ENCODE measurements at regions not wholly inside any gene's neighbourhood (a gene's known extent, or its start where the extent isn't known, plus 50 kb on each side); places are given as distances from the start of the nearest gene placed in this dataset.

DNA sequence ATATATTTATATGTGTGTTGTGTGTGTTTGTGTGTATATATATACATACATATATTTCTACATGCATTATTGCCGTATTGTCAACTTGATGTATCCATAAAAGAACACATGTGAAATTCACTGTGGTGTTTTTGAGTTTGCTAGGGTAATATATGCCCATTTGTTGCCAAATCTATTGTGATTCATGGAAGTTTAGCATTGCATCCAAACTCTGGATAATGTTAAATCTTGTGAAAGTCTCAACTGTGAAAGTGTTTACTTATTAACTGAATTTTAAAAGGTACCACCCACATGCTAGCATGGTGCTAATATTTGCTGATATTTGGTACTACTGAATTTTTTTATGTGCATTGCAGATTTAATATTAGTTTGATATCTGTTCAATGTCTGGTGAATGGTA lies 96.6 kb upstream of the SLC8A1 start:
- Mint-ChIP-seq H3K27ac (no peak overlapping the region), H3K4me1 (no peaks in the 10 kb centered on the region), H3K4me3 (no peak overlapping the region), H3K36me3 (ENCODE audit: low read depth) (no peaks in the 10 kb centered on the region), H3K9me3 (no peaks in the 10 kb centered on the region), H3K27me3 (peaks cover 2% of the 10 kb centered on the region)
- intact Hi-C loops (cut with micrococcal nuclease) = no loop called here
- no peak for DNase-seq

DNA sequence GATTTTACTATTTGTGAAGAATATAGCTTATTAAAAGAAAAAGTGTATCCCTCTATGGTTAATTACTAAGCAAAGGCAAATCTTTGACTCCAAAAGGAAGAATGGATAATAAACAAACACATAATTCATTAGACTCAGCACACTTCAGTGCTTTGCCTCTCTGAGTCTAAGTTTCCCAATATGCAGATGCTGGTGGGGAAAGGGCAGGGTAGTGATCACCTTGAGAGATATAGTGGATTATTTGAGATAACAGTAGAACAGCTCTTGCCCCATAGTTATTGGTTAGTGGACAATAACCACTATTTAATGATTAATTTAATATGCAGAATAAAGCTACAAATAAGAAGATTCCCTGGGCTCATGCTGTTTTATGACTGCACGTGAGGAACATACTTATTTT lies 98.2 kb upstream of the SLC8A1 start:
- H3K4me3 Mint-ChIP-seq = no peak overlapping the region
- no peaks in the 10 kb centered on the region for H3K4me1 Mint-ChIP-seq
- DNase-seq = no peak
- intact Hi-C loops (cut with micrococcal nuclease) = no loop called here
- H3K36me3 Mint-ChIP-seq (ENCODE audit: low read depth) = no peaks in the 10 kb centered on the region
- H3K27me3 Mint-ChIP-seq = peaks cover 4% of the 10 kb centered on the region
- no peaks in the 10 kb centered on the region for H3K9me3 Mint-ChIP-seq
- H3K27ac Mint-ChIP-seq = no peak overlapping the region

DNA sequence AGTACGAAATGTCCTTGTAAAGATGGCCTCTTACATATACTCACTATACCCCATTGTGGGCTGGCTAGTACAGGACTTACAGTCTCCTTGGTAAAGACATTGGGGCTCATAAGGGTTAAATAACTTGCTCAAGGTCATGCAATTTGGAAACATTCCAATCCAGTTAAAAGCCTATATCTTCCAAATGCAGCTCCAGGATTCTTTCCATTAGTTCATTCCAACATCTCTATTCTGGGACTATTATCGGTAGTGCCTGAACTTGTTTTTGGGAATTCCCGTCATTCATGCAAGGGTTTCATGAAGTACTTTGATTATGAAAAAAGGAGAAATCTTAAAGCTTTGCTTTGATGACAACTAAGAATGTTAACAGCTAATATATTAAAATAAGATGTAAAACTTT lies 99.2 kb upstream of the SLC8A1 start:
- DNase-seq = no peak
- intact Hi-C loops (cut with micrococcal nuclease) = no loop called here
- Mint-ChIP-seq H3K27me3 (peaks cover 4% of the 10 kb centered on the region), H3K9me3 (no peaks in the 10 kb centered on the region), H3K36me3 (ENCODE audit: low read depth) (no peaks in the 10 kb centered on the region), H3K4me3 (no peak overlapping the region), H3K4me1 (no peaks in the 10 kb centered on the region), H3K27ac (no peak overlapping the region)

DNA sequence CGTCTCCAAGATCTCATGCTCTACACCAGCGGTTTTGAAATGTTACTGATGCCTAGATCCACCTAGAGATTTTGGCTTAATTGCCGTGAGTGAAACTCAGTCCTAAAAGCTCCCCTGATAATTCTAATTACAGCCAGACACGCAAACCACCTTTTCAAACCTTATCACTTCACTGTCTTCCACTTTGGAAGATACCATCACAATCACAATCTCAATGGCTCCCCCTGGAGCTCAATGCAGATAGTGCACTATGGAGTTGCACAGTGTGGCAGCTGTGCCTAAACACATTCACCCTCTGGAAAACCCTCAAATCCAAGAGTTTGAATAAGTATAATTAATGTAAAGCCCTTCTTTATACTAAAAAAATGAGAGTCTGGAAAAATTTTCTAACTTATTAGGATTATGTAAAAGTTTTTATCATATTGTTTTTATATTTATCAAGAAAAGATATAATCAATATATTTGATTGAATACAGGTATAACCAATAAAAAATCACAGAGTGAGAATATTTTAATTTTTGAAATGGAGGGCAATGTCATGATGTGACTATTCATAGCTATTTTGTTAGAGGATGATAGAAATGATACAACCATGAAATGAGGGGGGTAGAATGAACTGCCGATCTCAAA lies 102.9 kb upstream of the SLC8A1 start:
- DNase-seq = peak; percentile 88
- no peak overlapping the region for H3K4me3 Mint-ChIP-seq
- no peaks in the 10 kb centered on the region for H3K36me3 Mint-ChIP-seq (ENCODE audit: low read depth)
- H3K27me3 Mint-ChIP-seq = peaks cover 4% of the 10 kb centered on the region
- intact Hi-C loops (cut with micrococcal nuclease) = loop anchor here (1.0 to 2.0 kb wide), 3 partner anchors 102 to 641 kb away; partner anchors contain the start of gene SLC8A1
- no peak overlapping the region for H3K27ac Mint-ChIP-seq
- H3K4me1 Mint-ChIP-seq = no peaks in the 10 kb centered on the region
- no peaks in the 10 kb centered on the region for H3K9me3 Mint-ChIP-seq

DNA sequence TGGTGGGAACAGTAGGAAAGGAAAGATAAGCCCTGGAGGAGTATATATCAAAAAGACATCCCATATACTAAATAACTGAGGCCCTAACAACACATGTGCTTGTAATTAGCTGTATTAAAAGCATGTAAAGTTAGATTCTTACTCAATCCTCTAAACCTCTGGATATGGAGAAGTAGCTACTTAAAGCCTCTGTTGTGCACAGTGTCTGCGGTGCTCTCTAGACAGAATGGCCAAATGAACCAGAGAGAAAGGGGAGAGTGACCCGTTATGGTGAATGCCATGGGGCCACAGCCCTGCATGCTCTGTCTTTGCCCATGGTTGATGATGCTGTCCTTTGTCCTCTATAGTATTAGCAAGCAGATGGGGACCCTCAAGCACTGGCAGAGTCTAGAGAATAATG lies 104.4 kb upstream of the SLC8A1 start:
- Mint-ChIP-seq H3K9me3 (no peaks in the 10 kb centered on the region), H3K36me3 (ENCODE audit: low read depth) (no peaks in the 10 kb centered on the region), H3K4me1 (no peaks in the 10 kb centered on the region), H3K4me3 (no peak overlapping the region), H3K27me3 (peaks cover 4% of the 10 kb centered on the region), H3K27ac (no peak overlapping the region)
- intact Hi-C loops (cut with micrococcal nuclease) = no loop called here
- no peak for DNase-seq

DNA sequence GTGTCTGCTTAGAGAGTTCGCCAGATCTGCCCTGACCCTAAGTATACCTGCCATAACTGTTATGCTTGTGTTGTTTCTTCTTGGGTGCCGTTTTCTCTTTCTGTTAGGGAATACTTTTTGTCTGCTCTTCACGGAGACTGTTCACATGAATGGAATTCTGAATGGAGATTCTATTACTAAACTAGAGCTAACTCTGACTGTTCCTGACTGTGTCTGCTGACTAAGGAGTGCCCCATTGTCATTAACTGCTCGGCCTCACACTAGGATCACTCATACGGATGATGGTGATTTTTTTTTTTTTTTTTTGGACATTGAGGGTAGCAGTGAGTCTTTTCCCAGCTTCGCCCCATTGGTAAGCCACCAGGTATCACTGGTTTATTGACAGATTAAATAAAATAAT lies 104.8 kb upstream of the SLC8A1 start:
- H3K27me3 Mint-ChIP-seq = peaks cover 4% of the 10 kb centered on the region
- no peaks in the 10 kb centered on the region for H3K4me1 Mint-ChIP-seq
- no peak overlapping the region for H3K27ac Mint-ChIP-seq
- intact Hi-C loops (cut with micrococcal nuclease) = no loop called here
- DNase-seq = no peak
- no peaks in the 10 kb centered on the region for H3K9me3 Mint-ChIP-seq
- no peaks in the 10 kb centered on the region for H3K36me3 Mint-ChIP-seq (ENCODE audit: low read depth)
- H3K4me3 Mint-ChIP-seq = no peak overlapping the region

DNA sequence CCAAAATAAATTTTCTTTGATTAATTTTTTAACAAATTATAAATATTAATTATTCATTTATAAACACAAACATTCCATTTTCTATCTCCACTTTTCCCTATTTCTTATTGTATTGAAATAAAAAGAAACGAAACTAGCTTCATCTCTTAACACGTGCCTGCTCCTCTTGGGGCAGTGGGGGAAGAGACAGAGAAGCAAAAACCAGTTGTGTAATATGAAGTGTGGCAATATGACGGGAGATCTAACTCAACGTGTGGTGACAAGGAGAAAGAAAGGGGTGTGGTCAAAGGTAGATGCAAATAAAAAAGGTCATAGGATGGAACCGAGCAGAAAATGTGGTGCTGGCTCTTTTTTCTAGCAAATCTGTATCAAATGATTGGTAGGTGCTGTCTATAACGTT lies 106.9 kb upstream of the SLC8A1 start:
- H3K4me3 Mint-ChIP-seq = no peak overlapping the region

DNA sequence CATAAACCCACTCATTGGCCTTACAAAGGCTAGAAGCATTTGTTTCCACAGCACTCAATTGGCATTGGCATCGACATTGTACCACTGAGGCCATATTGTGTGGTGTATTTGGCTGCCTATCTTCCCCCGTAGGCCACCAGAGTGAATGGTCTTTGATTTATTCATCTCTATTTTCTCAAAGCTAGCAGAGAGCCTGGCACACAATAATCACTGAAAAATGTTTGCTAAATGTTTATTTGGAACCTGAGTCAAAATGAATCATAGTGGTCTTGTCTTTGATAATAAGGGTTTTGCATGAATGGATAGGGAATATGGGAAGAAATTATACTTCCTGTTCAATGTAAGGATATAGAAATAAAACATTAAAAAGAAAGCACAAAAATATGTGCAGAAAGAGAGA lies 107.3 kb upstream of the SLC8A1 start:
- Mint-ChIP-seq H3K4me3 (no peak overlapping the region), H3K27ac (no peak overlapping the region), H3K9me3 (no peaks in the 10 kb centered on the region), H3K27me3 (peaks cover 2% of the 10 kb centered on the region), H3K4me1 (no peaks in the 10 kb centered on the region), H3K36me3 (ENCODE audit: low read depth) (no peaks in the 10 kb centered on the region)
- no peak for DNase-seq
- intact Hi-C loops (cut with micrococcal nuclease) = no loop called here

More for the DNA sequence above, 106.9 kb upstream of the SLC8A1 start:
- no peaks in the 10 kb centered on the region for H3K4me1 Mint-ChIP-seq
- H3K9me3 Mint-ChIP-seq = no peaks in the 10 kb centered on the region
- intact Hi-C loops (cut with micrococcal nuclease) = no loop called here
- peaks cover 2% of the 10 kb centered on the region for H3K27me3 Mint-ChIP-seq
- H3K36me3 Mint-ChIP-seq (ENCODE audit: low read depth) = no peaks in the 10 kb centered on the region
- H3K27ac Mint-ChIP-seq = no peak overlapping the region
- no peak for DNase-seq

DNA sequence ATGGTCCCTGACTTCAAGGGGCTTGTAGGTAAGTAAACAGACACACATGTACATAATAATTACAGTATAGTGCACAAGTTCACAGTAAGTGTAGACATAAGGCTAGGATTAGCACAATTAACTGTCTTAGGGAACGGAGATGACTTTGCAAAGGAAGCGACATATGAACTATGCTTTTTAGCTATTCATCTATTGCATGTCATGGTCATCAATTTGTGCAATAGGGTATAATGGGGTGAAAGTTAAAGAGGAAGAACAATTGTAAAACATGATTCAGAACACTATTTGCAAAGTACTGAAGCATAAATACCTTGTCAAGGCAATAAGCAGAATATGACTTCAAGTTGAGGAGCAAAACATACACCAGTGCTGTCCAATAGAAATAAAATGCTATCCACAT lies 112.3 kb upstream of the SLC8A1 start:
- no peak overlapping the region for H3K27ac Mint-ChIP-seq
- no peaks in the 10 kb centered on the region for H3K4me1 Mint-ChIP-seq
- no peak overlapping the region for H3K4me3 Mint-ChIP-seq
- no peaks in the 10 kb centered on the region for H3K27me3 Mint-ChIP-seq
- intact Hi-C loops (cut with micrococcal nuclease) = no loop called here
- H3K9me3 Mint-ChIP-seq = no peaks in the 10 kb centered on the region
- DNase-seq = no peak
- no peaks in the 10 kb centered on the region for H3K36me3 Mint-ChIP-seq (ENCODE audit: low read depth)

DNA sequence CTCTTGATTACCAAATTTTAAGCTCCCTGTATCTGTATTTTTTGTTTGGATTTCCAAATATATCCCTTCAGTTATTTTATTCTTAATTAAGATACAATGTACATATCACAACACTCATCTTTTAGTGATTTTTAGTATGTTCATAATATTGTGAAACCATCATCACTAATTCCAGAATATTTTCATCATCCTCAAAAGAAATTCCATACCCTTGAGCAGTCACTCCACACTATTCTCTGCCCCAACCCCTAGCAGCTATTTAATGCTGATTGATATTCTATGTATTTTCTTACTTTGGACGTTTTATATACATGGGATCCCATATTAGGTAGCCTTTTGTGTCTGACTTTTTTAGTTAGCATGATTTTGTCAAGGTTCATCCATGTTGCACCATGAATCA lies 127.4 kb upstream of the SLC8A1 start:
- no peaks in the 10 kb centered on the region for H3K36me3 Mint-ChIP-seq (ENCODE audit: low read depth)
- no peak overlapping the region for H3K4me3 Mint-ChIP-seq
- no peaks in the 10 kb centered on the region for H3K4me1 Mint-ChIP-seq
- intact Hi-C loops (cut with micrococcal nuclease) = no loop called here
- no peaks in the 10 kb centered on the region for H3K9me3 Mint-ChIP-seq
- no peak for DNase-seq
- H3K27ac Mint-ChIP-seq = no peak overlapping the region
- no peaks in the 10 kb centered on the region for H3K27me3 Mint-ChIP-seq

DNA sequence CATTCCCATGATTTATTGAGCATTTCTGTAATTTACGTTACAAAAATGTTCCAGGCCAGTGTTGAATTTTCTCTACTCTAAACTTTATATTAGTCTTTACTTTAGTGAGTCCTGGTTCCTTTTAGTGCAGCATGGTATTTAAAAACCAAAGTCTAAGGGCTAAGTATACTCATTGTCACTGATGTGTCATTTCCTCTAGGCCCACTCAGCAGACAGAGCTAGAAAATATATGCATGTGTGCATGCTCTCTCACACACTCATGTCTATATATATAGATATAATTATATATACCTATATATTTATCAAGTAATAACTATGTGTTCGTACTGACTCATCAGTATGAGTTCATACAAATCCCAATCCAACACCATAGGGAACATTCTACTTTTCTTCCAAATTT lies 132.5 kb upstream of the SLC8A1 start:
- Mint-ChIP-seq H3K27ac (no peak overlapping the region), H3K4me1 (no peaks in the 10 kb centered on the region), H3K36me3 (ENCODE audit: low read depth) (no peaks in the 10 kb centered on the region), H3K27me3 (no peaks in the 10 kb centered on the region), H3K9me3 (no peaks in the 10 kb centered on the region), H3K4me3 (no peak overlapping the region)
- intact Hi-C loops (cut with micrococcal nuclease) = no loop called here
- DNase-seq = no peak

DNA sequence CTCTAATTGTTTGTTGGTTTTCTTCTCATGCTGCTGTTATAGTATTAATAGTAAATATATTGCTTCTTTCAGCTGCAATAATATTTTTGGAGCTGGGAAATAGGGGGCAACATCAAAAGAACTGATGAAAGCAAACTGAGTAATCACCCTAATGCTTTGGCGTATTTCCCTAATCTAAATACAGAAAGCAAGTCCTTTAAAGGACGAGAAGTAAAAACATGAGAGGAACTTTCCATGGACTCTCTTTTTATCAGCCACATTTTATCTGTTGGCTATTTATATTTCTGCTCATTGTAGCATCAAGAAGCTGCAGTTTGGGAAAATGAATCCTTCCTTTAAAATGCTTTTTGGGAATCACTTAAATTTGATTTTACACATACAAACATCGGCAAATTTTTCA lies 139.9 kb upstream of the SLC8A1 start:
- intact Hi-C loops (cut with micrococcal nuclease) = no loop called here
- no peak for DNase-seq
- H3K4me3 Mint-ChIP-seq = no peak overlapping the region
- H3K4me1 Mint-ChIP-seq = no peaks in the 10 kb centered on the region
- no peak overlapping the region for H3K27ac Mint-ChIP-seq
- H3K27me3 Mint-ChIP-seq = no peaks in the 10 kb centered on the region
- H3K36me3 Mint-ChIP-seq (ENCODE audit: low read depth) = no peaks in the 10 kb centered on the region
- H3K9me3 Mint-ChIP-seq = no peaks in the 10 kb centered on the region

DNA sequence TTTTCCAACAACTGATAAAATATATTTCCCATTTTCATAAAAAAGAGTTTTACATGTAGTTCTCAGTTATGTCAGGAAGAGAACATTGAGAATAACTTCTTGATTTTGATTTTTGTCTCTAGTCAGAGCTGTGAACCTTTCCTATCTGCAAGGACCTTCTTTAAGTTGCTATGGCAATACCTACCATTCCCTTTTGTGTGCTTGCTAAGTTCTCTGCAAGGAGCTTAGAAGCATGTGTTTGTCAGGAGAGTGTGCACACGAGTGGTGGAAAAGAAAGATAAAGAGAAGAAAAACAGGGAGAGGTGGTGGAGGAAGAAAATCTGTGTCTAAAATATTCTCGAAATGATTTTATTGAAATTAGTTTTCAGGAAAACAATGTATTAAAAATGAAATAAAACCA lies 140.3 kb upstream of the SLC8A1 start:
- DNase-seq = no peak
- no peaks in the 10 kb centered on the region for H3K4me1 Mint-ChIP-seq
- intact Hi-C loops (cut with micrococcal nuclease) = no loop called here
- H3K4me3 Mint-ChIP-seq = no peak overlapping the region
- no peaks in the 10 kb centered on the region for H3K36me3 Mint-ChIP-seq (ENCODE audit: low read depth)
- no peak overlapping the region for H3K27ac Mint-ChIP-seq
- no peaks in the 10 kb centered on the region for H3K9me3 Mint-ChIP-seq
- no peaks in the 10 kb centered on the region for H3K27me3 Mint-ChIP-seq

DNA sequence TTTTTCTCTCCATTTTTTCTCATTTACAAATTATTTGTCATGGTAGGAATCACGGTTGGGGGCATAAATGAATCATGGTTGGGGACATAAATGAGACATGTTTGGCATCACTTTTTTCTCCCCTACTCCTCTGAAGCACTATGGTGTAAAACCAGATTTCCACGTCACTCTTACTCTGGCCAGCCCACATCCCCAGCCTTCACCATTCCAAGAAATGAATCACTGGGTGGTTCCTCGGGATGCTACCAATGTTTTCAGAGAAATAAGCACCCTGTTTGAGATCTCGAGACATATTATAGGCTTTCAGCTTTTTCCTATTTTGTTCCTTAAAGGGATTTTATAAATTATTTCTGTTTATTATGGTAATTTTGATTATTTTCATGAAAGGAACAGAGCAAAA lies 155.0 kb upstream of the SLC8A1 start:
- H3K27ac Mint-ChIP-seq = no peak overlapping the region
- H3K4me3 Mint-ChIP-seq = no peak overlapping the region
- no peaks in the 10 kb centered on the region for H3K27me3 Mint-ChIP-seq
- no peaks in the 10 kb centered on the region for H3K36me3 Mint-ChIP-seq (ENCODE audit: low read depth)
- no peak for DNase-seq
- no peaks in the 10 kb centered on the region for H3K9me3 Mint-ChIP-seq
- intact Hi-C loops (cut with micrococcal nuclease) = no loop called here
- no peaks in the 10 kb centered on the region for H3K4me1 Mint-ChIP-seq

DNA sequence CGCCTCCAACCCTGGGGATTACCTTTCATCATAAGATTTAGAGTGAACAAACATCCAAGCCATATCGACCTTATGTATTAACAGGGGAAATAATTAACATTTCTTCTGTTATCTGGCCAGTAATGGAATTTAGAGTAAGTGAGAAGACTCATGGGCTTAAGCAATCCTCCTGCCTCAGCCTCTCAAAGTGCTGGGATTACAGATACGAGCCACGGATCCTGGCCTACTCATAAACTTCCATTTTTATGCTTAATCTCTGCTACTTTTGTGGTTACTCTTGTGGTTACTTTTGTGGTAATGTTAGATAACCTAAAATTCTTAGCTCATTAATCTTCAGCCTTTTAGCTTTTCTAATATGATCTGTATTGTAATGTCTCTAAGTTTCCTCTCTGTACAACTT lies 159.3 kb upstream of the SLC8A1 start:
- Mint-ChIP-seq H3K27ac (no peak overlapping the region), H3K4me1 (no peaks in the 10 kb centered on the region), H3K9me3 (peaks cover 3% of the 10 kb centered on the region), H3K27me3 (no peaks in the 10 kb centered on the region), H3K4me3 (no peak overlapping the region), H3K36me3 (ENCODE audit: low read depth) (no peaks in the 10 kb centered on the region)
- DNase-seq = no peak
- intact Hi-C loops (cut with micrococcal nuclease) = no loop called here

Measured in activated CD4-positive, alpha-beta T cell treated with anti-CD3 and anti-CD28 coated beads, Interleukin-2, amount 10 ng/mL, durations not matched to agents 24 days and 14 days (primary cell).